ACHN (cell line): ENCODE measurements at regions not wholly inside any gene's neighbourhood (a gene's known extent, or its start where the extent isn't known, plus 50 kb on each side); places are given as distances from the start of the nearest gene placed in this dataset.
A peak's percentile ranks its signal among the peaks of the same experiment; 100 is the strongest.
"Not testable (repeated sequence)": the region's sequence is repeated elsewhere in the genome, so short reads cannot be mapped to it uniquely, and the experiment has no call there.

ENCODE experiments used
- DNase-seq: peaks from one replicate; pipeline ENCODE4 v3.0.0-alpha.2; 2015
- in situ Hi-C: cut with HindIII; loops from 2 replicates; pipeline ENCODE4 v1.10.0; 2017; ENCODE audit warnings: low sequenced_read_pairs, low pct_ligation_motif_present, low pct_unique_long_range_greater_than_20kb

DNA sequence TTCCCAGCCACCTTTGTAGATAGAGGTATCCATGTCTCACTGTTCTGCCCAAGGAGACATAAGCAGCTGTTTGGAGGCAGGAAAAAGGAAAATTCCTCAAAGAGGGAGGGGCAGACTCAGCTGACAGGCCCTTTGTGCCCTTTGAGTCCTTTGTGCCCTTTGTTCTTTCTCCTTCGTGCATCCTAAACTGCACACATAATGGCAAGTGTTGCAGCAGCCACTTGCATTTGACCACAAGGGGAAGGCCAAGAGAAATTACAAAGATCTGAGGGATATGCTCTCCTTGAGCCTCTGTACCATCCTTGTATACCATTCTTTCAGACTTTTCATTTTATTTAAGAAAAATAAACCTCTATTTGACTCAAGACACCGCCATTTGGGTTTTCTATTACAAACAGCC lies 71.8 kb upstream of the PKN2 start:
- DNase-seq, result no peak
- in situ Hi-C loops, result no loop called here

GRCh38 chr1:88612773-88613172 lies 71.3 kb upstream of the PKN2 start:
- in situ Hi-C loops, result no loop called here

GRCh38 chr1:88618331-88618730 lies 65.7 kb upstream of the PKN2 start:
- no peak for DNase-seq
- in situ Hi-C loops, result no loop called here

More at GRCh38 chr1:88612773-88613172, 71.3 kb upstream of the PKN2 start:
- DNase-seq, result peak; percentile 47

- DNase-seq, in situ Hi-C loops: not testable (repeated sequence)
These were observed 61.0 kb upstream of the PKN2 start for GRCh38 chr1:88623101-88623500.
